Activated gamma-delta T cell (primary cell): ENCODE measurements at regions not wholly inside any gene's neighbourhood (a gene's known extent, or its start where the extent isn't known, plus 50 kb on each side); places are given as distances from the start of the nearest gene placed in this dataset.

Experiments
- DNase-seq: peaks from one replicate; lab custom pipeline; 2025; lab: John Stamatoyannopoulos, UW

DNA sequence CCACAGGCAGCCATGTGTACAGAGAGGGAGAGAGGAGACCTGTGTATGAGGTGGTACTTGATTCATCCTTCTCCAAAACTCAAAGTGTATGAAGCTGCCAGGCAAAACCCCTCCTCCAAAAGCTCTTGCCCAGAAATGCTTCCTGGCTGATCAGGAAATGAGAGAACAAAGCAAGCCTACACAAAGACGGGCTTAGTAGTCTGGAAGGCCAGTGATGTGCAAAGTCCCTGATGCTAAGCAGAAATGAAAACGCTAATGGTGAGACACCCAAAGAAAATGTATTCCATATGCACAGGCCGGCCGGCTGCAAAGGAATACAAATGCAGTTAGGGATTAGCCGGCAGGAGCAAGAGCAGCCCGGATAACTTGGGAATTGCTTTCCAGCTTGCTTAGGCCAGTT, 234.9 kb upstream of the CADM1 start:
- DNase-seq = no peak

DNA sequence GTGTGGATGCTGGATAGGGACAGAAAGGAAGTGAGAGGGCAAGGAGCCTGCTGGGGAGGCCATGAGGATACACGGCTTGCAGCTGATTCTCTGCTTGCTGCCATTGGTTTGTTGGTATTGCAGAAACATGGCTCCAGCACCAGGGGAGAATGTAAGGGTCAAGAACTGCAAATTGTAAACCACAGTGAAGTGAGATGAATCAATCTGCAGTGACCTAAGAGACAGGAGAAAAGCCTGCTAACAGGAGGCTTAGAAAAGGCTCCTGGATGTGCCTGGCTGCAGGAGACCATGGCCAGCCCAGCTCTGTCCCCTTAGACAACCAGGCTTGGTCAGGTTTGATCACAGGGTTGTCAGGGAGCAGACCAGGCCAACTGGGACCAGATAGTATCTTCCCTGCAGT, 233.7 kb upstream of the CADM1 start:
- no peak for DNase-seq

DNA sequence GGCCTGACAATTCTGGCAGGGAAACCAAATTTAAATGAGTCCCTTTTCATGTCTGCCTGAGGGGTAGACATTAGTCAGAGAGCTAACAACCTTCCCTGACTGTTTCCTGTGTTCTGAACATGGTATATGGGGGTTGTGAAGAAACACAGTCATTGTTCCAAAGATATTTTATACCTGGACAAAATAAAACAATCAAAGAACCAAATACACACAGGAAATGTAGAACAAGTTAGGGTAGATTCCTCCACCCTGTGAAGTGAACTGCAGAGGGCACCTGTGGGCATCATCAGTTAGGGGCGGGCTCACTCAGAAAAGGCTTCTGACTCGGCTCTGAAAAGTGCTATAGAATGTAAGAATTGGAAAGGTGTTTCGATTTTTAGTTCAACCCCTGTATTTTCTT, 231.9 kb upstream of the CADM1 start:
- DNase-seq = no peak

GRCh38 chr11:115724666-115725065, 220.5 kb upstream of the CADM1 start:
- no peak for DNase-seq

- no peak for DNase-seq
These were observed 218.5 kb upstream of the CADM1 start for GRCh38 chr11:115722711-115723110.

DNA sequence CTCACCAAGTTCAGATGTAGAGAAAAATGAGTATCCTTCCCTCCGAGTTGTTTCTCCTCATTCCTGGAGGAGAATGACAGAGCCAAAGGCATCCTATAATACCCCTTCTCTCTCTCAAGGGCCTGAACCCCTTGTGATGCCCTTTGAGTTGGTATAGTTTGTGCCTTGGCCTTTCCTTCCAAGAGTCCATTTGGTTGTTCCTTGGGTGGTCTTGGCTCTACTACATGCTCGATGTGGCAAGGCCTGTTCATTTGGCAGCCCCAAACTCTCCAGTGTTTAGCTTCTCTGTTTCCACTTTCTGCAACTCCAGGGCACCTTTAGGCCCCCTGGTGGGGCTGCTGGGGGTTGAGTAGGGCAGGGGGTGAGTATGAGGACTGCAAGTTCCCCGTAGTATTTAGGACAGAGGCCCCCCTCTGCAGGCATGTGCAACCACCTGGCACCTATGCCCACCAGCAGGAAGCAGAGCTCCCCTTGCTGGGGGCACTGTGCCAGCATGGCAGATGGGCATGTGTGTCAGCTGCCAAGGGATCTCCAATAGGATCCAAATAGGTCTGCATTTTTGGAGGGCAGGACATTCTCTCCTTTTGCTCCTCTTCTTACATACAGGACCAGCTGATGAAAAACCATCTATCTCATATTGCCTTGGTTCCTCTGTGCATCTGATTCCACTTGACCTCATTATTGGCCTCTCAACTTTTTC, 217.2 kb upstream of the CADM1 start:
- no peak for DNase-seq

- no peak for DNase-seq
These were observed 216.5 kb upstream of the CADM1 start for GRCh38 chr11:115720602-115721245.

DNA sequence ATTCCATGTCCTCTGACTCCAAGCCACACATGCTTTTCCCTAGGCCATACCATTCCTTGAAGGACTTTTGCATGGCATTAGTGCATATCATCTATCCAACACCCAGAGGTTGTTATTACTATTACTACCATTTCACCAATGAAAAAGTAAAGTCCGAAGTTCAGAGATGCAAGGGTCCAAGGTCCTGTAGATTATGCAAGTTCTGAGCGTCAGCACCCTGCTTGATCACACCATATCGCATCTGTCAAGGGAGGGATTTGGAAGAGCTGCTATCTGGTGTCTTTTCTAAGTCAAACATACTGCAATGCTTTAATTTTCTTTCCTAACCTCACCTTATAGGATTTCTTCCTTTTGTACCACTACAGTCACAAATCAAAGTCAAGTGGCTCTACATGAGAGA, 214.7 kb upstream of the CADM1 start:
- no peak for DNase-seq

- DNase-seq = no peak
These were observed 213.9 kb upstream of the CADM1 start for GRCh38 chr11:115718106-115718505.

DNA sequence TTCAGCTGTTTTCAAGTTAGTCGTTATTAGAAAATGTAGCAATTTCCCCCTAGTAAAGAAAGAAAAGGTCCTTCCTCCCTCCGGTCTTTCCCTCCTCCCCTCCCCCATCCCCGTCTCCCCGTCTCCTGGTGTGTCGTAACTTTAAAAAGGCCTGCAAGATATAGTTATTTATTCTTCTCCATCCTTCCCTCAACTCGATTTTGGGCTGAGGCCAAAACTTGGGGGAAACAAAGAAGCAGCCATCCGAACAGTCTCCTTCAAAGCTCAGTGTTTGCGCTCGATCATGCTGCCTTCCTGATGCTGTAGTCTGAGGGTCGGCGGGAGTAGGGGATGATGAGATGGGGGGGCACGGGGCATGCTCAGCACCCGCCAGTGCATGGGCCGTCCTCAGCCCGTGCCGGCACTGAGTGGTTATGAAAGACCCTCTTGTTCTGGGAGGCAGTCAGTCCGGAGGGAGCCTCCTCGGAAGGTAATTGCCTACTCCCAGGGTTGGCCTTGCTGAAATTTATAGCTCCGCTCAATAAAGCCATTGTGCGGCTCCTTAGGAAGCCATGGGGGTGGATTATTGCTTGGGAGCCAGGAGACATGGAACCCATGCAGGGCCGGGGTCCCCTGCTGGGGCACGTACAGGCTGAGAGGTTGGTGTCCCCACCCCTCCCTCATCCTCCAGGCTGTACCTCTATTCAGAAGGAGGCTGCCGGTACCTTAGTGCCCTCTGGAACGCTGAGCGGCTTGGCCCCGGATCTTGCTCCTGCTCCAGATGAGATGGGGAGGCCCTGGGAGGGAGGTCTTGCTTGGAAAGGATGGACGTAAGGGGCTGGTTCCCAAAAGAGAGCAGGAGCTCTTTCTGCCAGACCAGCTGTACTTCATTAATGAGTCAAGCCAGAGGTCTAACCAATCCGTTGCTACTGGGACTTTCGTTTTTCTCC, 212.7 kb upstream of the CADM1 start:
- no peak for DNase-seq

GRCh38 chr11:115716080-115716479, 211.9 kb upstream of the CADM1 start:
- no peak for DNase-seq

GRCh38 chr11:115715251-115715770, 211.1 kb upstream of the CADM1 start:
- DNase-seq = no peak

DNA sequence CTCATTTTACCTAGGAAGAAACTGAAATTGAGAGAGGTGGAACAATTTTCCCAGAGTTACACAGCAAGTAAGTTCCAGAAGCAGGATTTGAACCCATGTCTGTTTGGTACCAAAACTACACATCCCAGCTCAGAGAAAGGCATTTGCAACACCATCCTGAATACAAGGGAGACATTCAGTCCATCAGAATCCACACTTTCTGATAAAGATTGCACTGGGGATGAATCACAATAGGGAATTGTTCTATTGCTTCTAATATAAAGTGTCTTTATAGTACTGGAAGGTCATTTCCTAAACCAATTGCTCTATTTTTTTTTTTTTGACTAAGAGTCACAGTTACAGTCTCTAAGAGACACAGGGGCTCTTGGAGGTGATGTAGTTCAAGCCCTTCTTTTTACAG, 208.1 kb upstream of the CADM1 start:
- DNase-seq = no peak

GRCh38 chr11:115710980-115711379, 206.8 kb upstream of the CADM1 start:
- DNase-seq = no peak

DNA sequence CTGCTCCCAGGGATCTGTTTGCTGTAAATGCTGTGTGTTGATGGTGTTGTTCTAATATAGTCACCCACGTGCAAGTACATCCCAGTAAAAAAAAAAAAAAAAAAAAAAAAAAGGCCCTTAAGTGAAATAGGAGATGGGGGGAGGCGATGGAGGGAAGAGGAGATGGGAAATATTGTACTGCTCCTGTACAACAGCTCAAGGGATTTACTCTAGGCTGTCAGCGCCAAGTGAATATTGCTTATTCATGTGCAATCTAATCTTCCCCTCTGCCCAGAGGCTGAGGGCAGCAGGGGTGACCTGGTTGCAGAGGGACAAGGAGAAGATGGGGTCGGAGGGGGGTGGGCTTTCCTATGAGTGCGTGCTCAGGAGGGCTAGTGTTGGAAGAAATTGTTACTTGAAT, 206.2 kb upstream of the CADM1 start:
- DNase-seq = no peak

DNA sequence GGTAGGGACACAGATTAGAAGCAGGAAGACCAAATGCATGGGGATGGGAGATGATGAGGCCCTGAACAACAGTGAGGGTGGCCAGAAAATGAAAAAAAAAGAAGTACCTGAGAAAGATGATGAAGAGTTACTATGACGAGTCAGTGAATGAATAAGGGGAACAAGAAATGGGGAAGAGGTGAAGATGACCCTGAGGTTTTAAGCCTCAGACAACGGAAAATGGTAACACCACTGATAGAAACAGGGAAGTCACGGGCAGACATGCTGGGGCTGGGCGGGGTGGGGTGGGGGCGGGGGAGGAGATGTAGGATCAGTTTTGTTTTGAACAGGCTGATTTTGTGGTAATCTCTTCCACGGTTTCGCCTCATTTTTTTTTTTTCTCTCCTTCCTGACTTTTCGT, 205.1 kb upstream of the CADM1 start:
- DNase-seq = no peak

DNA sequence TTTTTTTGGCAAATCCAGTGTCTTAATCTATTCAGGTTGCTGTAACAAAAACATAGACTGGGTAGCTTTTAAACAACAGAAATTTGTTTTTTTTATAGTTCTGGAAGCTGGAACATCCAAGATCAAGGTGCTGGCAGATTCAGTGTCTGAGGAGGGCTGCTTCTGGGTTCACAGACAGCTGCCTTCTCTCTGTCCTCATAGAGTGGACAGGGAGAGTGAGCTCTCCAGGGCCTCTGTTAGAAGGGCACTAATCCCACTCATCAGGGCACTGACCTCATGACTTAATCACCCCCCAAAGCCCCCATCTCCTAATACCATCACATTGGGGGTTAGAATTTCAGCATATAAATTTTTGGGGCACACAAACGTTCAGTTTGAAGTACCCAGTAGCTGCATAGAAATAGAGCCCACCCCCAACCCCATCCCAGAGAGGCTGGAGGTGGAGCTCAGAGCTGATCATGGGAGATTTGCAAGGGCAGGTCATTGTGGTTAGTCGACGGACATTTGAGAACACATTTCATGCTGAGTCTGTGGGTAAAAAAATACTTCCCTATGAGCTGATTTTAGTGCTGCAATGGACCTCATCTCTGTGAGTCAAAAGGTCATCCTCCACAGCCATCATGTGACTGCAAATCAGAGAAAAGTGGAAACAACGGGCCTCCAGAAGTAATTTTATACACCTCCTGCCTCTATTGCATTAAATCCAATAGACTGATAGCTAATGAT, 203.1 kb upstream of the CADM1 start:
- DNase-seq = no peak

DNA sequence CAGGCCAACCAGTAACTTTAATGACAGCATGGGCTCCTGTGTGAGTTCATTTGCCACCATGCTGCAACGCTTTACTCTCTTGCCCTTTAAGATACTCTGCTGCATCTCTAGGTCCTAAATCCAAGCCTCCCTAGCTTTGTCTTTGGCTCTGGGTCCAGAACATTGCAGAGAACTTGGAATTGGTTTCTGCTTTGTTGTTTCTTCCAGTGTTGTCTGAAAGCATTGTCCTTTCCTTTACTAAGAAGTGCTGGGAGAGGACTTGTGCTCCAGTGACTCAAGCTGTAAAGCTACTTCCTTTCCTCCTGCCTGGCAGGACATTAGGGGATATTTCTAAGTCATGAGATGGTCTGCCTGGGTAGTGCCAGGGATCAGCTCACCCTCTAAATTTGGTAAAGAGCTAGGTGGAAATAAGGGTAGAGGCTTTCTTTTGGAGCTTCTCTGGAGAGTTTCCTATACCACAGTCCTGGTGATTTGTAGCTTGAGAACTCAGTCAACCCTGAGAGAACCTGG, 202.5 kb upstream of the CADM1 start:
- DNase-seq = no peak

DNA sequence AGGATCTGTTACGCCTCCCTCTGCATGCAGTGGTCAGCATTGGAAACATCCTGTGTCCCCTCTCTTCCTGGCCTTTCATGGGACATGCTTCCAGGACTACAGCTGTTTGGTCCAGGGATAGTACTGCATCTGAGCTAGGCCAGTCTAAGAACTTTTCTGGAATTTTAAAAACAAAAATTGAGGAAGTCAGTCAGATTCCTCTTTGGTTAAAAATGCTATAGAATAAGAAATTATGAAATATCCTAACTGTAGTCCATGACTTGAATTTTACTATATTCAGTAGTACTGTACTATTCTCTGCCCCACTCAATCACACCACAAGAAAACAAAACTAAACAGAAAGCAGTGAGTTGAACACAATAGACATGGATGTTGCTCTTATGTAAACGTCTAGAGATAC, 201.0 kb upstream of the CADM1 start:
- no peak for DNase-seq

DNA sequence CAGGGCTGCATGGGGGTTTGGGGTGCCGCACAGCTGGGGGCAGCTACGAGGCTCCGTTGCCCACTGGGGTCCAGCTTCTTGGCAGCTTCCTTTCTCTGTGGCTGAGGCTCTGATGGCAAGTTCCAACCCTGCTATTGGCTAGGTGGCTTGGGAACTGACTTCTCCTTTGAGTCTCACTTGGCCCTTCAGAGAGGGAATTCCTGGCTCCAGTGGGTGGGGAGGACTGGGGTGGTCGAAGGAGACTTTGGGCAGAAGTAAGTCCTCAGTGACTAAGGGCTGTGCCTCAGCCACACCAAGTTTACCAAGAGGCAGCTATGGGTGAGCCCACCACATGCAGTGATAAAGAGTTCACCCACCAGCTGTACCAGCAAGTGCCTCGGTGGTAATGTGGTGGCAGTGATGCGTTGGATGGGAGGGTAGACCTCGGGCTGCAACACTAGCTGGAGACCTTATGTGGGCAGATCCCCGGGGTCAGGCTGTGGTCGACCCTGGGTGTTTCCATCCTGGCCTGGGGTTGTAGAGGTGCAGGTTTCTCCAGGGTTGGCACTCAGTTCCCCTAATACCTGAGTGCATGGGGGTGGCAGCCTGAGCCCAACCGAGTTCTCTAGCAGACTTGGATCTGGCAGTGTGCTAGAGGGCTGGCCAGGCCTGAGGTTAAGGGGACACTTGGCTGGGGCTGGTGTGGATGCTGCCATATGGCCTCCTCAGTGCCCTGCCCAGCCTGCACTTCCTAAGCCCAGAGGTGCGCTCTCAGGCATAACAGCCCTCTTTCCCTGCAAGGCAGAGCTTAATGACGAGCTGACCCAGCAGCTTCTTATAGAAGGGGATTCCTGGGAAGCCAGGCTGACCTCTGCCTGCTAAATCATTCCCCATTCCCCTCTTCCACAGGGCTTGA, 197.0 kb upstream of the CADM1 start:
- DNase-seq = no peak

DNA sequence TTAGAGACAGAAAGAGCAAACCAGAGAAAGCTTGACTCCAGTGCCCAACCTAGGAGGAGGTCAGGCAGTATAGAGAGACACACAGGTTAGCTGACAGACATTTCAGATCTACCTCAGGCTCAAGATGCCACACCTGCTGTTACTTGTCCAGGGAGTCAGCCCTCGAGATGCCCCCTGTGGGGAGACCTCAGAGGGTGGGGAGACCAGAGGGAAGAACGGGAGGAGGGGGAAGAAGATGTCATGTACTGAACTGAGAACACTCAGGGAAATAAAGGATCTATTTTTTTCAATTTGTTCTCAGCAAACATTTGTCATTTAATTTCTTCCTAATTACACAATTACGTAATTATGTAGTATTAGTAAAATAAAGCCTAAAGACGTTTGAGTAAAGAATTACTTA, 196.3 kb upstream of the CADM1 start:
- no peak for DNase-seq
